GM19452 (cell line): ENCODE measurements at regions not wholly inside any gene's neighbourhood (a gene's known extent, or its start where the extent isn't known, plus 50 kb on each side); places are given as distances from the start of the nearest gene placed in this dataset.
A peak's percentile ranks its signal among the peaks of the same experiment; 100 is the strongest.
"Not testable (repeated sequence)": the region's sequence is repeated elsewhere in the genome, so short reads cannot be mapped to it uniquely, and the experiment has no call there.

Experiments
- ATAC-seq: cut with Tn5 transposase; IDR thresholded peaks from one replicate; pipeline ENCODE4 v1.9.1; 2021; ENCODE audit not compliant: unreplicated experiment

DNA sequence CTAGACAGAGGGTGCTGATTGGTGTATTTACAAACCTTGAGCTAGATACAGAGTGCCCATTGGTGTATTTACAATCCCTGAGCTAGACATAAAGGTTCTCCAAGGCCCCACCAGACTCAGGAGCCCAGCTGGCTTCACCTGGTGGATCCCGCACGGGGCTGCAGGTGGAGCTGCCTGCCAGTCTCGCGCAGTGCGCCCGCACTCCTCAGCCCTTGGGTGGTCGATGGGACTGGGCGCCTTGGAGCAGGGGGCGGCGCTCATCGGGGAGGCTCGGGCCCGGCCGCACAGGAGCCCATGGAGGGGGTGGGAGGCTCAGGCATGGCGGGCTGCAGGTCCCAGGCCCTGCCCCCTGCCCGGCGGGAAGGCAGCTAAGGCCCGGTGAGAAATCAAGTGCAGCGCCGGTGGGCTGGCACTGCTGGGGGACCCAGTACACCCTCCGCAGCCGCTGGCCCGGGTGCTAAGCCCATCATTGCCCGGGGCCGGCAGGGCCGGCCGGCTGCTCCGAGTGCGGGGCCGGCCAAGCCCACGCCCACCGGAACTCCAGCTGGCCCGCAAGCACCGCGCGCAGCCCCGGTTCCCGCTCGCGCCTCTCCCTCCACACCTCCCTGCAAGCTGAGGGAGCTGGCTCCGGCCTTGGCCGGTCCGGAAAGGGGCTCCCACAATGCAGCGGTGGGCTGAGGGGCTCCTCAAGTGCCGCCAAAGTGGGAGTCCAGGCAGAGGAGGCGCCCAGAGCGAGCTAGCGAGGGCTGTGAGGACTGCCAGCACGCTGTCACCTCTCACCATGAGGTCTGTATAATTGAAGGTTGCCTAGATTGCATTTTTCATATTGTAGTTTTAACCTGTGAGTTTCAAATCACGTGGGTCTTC is 765.4 kb downstream of the TAF11L14 start:
- not testable (repeated sequence) for ATAC-seq

DNA sequence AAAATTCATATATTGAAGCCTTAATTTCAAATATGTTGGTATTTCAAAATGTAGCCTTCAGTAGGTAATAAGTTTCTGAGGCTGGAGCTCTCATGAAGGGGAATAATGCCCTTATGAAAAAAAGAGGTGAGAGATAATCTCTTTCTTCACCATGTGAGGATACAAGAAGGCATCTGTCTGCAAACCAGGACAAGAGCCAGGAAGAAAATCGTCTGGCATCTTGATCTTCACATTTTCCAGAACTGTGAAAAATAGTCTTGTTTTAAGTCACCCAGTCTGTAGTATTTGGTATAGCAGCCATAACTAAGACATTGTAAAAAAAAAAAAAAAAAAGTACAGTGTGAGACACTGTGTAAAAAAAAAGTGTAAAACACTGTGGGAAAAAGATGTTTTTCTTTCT is 768.9 kb downstream of the TAF11L14 start:
- no peak for ATAC-seq

DNA sequence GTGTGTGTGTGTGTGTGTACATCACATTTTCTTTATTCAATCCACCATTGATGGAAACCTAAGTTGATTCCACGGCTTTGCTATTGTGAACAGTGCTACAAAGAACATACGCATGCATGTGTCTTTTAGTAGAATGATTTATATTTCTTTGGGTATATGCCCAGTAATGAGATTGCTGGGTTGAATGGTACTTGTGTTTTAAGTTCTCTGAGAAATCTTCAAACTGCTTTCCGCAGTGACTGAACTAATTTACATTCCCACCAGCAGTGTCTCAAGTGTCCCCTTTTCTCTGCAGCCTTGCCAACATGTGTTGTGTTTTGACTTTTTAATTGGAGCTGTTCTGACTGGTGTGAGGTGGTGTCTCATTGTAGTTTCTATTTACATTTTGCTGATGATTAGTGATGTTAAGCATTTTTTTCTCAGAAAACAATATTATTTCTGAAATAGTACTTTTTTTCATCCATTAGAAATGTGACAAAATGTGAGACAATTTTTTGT is 769.7 kb downstream of the TAF11L14 start:
- ATAC-seq, result no peak

DNA sequence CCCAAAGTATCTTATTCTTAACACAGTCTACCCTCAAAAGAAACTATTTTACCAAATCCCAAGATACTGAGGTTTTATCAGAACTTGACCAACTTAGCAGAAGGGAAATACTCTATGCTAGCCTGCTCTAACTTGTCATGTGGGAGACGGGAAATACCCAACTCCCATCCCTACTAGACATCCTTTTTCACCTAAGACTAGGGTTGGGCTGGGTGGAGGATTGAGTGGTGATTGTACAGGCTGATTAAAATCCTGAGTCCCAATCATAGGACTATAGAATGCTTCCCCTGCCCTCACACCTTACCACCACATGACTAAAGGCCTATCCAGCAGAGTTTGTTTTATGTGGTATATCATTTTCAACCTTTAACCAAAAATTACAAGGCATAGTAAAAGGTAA is 786.5 kb downstream of the TAF11L14 start:
- ATAC-seq, result no peak

DNA sequence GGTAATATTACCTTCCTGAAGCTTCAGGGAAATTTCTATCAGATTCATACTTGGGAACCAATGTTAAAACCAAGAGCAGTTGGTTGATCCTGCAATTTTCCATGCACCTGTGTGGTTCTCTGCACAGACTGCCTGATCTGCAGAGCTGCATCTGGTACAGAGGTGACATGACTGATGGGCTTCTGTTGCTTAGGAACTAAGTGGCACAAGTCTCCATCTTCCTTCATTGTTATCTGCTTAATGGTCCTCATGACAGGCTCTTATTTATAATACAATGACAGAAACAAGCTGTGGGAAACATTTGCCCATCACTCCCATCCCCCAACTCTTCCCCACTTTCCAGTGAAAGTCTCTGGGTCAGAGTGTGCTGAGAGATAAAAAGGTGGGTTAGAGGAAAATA is 799.1 kb downstream of the TAF11L14 start:
- no peak for ATAC-seq

DNA sequence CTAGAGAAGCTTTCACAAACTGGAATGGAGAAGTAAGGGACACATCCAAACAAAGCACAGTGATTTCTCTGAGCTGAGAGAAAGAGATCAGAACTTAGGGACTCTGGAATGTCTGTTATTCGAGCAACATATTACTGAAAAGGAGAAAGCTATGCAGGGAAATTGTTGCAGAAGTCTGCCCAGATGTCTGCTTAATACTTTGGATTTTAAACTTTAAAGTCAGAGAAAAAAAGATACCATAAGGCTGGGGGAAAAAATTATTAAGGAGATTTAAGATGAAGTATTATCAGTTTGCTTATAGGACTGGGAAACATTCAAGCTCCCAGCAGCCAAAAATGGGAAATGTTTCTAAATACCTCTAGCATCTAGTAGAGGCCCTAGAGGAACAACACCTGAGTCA is 803.9 kb downstream of the TAF11L14 start:
- ATAC-seq, result no peak

DNA sequence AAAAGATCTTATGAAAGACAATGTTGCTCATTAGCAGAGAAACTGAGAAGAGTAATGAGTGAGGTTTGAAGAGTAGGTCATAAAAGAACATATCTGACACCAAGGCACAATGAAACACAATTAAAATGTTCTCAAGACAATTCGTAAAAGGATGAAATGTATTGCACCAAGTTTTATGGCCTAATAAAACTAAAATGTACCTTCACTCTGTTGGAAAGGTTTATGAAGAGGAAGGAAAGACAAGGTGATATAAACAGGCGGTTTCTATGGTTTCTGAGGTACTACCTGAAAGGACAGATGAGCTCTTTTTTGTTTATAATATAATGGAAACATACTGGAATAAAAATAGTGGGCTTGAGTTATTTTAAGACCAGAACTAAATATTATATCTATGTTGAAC is 821.3 kb downstream of the TAF11L14 start:
- no peak for ATAC-seq

DNA sequence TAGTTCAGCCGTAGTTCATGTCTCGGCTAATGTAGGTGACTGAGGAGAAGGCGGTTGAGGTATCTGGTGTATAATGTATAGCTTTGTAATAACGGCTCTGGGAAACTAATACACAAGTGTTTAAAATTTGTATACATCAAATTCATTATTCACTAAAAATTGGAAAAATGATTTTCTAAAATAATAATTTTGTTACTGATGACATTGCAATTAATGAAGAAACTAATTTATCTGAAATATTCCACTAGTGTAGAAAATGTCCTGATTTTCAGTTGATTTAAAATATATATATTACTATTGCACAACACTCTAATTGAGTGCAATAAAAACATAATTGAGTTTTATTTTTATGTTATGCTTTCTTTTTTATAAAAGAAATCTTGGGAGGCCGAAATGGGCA is 823.0 kb downstream of the TAF11L14 start:
- ATAC-seq, result no peak

DNA sequence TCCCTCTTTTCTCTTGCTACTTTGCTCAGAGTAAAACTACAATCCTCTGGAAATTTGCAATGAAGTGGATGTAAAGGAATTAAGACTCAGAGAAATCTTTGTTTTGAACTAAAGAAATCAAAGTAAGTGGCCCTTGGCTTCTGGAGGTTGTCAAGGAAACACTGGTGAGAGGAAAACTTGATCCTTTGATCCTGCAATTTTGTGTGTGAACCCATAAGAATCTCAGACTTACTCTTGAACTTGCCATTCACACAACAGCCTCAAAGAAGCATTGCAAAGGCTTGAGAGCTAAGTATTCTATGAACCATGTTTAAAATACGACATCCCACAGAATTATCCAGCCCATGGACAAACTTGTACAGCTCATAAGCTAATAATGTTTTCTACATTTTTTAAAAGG is 827.5 kb downstream of the TAF11L14 start:
- no peak for ATAC-seq

DNA sequence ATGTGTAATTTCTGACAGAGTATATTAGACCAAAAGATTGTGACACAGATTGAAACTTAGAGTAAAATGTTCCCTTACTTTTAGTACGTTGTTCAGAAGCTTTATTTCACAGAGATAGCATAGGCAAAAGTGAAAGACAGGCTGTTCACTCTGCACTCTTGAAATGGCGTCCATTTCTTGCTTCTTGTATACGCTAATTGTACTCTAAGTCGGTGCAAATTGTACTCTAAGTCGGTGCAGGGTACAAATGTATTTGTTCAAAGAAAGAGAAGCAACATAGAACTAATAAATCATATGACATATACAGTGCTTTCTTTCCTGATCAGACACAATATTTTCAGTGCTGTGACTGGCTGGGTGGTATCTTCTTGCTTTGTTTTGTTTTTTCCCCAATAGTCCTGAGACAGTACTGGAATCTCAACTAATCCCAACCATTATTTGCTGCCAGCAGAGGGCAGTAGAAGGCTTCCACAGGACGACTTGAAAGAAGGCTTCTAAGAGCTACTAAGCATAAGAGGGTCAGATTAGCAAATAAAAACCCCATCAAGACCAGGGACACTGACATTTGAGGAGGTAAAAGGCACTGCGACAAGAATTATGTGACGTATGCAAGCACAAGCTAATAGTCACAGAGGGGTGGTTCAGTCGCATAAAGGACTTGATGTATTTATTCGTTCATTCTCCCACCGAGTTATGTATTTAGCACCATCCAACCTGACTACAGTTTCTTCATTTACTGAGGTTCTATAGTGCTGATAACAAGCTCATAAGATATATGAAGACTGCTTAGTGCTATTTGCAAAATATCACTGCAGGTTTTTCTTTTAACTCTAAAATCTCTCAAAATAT is 831.8 kb downstream of the TAF11L14 start:
- peak; percentile 89 for ATAC-seq

DNA sequence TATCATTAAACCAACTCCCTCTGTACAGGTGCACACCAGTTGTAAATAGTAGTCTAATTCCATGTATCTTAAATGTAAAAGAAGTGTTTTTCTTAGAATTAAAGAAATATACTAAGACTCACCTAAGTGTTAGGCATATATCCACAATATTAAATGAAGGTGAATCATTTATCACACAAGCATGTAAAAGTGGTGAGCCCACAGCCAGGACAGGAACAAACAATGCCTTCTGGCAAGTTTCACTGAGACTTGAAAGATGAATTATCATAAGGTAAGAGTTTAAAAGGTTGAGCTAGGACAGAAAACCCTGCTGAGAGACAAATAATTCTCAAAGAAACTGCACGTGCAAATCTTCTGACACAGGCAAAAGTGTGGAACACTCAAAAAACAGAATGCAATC is 832.5 kb downstream of the TAF11L14 start:
- ATAC-seq, result no peak

DNA sequence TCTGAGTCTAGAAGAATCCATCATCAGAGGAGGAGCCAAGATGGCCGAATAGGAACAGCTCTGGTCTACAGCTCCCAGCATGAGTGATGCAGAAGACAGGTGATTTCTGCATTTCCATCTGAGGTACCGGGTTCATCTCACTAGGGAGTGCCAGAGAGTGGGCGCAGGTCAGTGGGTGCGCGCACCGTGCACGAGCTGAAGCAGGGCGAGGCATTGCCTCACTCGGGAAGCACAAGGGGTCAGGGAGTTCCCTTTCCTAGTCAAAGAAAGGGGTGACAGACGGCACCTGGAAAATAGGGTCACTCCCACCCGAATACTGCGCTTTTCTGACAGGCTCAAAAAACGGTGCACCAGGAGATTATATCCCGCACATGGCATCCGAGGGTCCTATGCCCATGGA is 837.5 kb downstream of the TAF11L14 start:
- ATAC-seq, result not testable (repeated sequence)

DNA sequence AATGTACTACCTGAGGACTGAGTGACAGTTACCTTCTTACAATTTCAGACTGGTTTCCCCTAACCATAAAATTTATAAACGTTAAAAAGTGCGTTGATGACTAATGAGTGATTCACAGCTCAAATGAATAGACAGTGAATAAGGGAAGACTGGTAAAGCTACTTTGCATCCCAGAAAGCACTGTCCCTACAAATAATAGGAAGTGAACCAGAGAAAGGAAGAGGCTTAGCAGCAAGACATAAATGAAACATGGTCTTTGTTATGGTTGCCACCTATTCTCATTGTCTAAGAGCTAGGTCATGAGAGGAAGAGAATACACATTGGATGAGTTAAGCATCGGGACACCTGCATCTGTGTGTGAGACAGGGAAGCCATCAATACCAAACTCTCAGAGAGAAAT is 849.2 kb downstream of the TAF11L14 start:
- ATAC-seq, result no peak

DNA sequence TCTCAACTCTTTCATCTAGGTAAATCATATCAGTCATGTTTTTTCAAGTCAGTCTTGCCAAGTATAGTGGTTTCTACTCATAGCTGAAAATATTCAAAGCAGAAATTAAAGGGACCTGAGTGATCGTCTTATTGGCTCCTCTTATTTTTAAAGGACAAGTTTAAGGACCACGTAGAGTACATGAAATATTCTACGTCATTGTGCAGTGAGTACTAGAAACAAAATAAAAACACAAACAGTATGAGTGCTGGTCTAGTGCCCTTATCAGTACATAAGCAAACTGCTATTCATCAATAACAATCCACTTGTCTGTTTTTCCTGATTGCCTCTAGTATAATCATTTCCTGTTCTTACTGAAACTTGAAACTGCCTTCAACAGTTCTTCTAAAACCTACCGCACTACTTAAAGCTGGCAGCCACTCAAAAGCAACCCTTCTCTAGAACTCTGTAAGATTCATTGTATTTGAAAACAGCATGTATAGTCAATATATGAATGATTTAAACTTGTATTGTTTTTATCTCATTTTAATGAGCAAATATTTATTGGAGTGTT is 853.7 kb downstream of the TAF11L14 start:
- no peak for ATAC-seq

DNA sequence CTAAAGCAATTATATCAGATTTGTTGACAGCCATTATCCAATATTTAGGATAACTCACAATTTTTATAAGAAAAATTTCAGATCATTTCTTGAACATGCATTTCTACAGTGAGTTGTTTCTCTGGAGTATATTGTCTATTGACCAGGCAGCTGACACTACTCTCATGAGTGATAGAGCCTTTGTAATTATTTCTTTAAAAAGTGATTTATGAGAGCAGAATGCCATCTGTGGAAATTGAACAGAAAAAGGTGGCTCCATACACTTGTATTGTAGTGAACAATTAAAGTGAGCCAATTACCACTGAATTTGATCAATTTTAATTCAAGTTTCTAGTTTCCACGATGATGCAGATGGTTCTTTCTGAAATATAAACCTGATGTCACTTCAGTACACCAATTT is 855.4 kb downstream of the TAF11L14 start:
- ATAC-seq, result no peak

DNA sequence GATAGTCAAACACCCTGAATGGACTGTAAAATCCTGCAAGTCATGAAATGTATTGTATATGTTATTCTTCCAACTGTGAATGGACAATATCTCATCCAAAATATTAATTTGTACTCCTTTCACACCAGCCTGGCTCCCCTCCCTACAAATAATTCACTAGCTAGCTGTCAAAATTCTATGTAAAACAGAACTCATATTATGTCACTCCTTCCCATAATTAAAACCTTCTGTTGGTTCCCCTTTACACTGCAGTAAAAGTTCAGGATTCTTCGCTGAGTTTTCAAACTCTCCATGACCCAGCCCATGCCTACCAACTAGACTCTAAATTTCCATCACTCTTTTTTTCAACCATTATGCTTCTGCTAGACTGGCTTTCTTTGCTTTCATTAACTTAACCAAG is 857.1 kb downstream of the TAF11L14 start:
- ATAC-seq, result no peak

DNA sequence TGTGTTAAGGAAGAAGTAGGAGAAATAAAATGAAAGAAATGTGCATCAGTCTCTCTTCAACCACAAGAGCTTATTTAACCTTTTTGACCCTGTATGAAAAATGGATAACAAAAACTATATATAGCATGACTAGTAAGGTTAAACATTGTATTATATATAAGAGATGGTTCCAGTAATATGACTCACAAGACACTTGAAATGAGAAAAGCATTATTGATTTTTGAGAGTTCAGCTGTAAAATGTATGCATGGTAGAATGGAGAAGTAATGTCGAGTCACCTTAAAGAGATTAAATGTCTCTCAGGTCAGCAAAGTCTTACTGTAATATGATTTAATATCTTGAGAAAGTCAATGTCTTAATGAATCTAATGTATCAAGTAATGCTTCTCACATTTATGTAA is 860.9 kb downstream of the TAF11L14 start:
- no peak for ATAC-seq

DNA sequence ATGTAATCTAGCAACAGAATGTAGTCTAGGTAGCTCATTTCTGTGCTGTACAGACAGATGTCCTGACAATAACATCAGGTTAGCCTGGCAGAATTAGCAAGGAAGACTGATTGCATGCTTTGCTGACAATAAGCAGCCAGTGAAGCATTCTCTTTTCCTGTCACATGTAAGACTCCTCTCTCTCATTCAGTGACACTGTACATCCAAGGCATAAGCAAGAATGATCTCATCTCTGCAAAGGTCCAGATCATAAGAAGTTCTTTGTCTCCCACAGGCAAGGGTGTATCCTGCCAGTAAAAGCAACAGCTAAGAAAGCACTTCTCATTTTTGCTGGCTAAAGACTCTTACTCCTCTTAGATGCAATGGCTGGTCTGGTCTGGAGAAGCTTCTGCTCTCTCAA is 861.8 kb downstream of the TAF11L14 start:
- ATAC-seq, result no peak

DNA sequence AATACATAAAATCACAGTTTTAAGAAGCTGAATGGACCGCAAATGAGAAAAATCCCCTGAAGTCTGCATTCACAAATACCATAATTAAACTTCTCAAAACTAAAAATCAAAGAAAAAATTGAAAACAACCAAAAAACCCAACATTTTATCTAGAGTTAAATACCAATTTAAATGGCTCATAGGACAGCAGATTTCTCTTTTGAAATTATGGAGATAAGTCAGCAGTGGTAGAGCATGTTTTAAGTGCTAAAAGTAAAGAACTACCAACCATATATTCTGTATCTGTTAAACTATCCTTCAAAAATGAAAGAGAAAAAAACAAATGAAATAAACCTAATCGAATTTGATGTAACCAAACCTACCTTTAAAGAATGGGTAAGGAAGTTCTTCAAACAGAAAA is 862.8 kb downstream of the TAF11L14 start:
- no peak for ATAC-seq

DNA sequence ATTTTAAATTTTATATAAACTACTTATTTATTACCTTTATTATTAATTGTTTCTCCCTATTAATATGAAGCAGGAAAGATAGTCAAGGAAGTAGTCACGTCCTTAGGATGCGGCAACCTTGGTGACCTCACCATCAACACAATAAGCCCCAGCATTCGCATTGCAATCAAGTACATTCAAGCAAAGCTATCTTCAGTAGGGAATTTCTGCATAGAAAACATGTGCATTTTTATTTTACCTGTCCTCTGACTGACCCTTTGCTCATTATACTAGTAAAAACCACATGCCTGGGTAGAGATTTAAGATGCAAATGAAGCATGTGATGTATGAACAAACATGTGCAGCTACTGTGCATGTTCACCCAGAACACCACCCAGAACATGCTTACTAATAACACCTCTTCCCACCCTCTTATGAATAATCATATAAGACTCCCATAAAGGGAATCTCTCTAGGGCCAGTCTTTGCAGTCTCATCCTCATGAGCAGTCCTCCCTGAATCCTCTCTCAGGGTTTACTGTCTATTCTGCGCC is 869.6 kb downstream of the TAF11L14 start:
- ATAC-seq, result no peak

DNA sequence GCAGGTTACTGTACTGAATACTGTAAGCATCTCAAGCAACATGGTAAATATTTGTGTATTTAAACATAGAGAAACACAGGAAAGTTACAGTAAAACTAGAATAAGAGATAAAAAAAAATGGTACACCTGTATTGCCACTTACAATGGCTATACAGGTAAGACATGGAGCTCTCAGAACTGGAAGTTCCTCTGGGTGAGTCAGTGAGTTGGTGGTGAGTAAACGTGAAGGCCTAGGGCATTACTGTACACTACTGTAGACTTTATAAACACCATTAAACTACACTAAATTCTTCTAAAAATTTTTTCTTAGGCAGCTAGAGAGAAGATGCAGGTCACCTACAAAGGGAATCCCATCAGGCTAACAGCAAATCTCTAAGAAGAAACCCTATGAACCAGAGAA is 872.9 kb downstream of the TAF11L14 start:
- no peak for ATAC-seq
